ENCODE measurements at regions not wholly inside any gene's neighbourhood (a gene's known extent, or its start where the extent isn't known, plus 50 kb on each side); places are given as distances from the start of the nearest gene placed in this dataset.
A peak's percentile ranks its signal among the peaks of the same experiment; 100 is the strongest.

DNA sequence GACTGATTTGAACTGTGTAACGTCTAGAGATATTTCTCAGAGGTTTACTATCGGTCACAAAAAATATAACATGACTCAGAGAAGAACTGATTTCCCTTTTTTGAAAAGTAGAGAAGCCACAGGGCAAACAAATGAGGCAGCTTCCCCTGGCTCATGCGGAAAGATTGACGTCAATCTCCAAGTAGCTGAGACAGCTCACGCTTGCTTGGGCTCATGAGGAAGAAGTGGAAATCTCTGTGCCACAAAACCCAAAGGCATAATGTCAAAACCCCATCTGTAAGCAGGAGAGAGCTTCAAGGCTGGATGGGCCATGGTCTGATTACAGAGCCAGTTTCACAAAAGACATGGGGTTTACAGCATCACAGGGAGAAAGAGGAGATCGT, 188.1 kb downstream of the ARL4C start:
- Histone ChIP-seq H3K9me3 (ENCODE audit: low read length) (peaks cover 5% of the 10 kb centered on the region; the same call in 1 of the 2 replicates), H3K4me1 (ENCODE audit: insufficient read depth, low read length, poor library complexity, severe bottlenecking) (peaks cover 21% of the 10 kb centered on the region), H3K36me3 (ENCODE audit: insufficient read depth, low read length) (no peaks in the 10 kb centered on the region), H3K4me2 (ENCODE audit: low read length) (peak overlapping the region; percentile 69), H4K20me1 (ENCODE audit: insufficient read depth, low read length) (no peaks in the 10 kb centered on the region), H3K27ac (ENCODE audit: low read depth, low read length, poor library complexity, severe bottlenecking) (peak overlapping the region; percentile 28), H3K4me3 (ENCODE audit: low read depth, low read length, poor library complexity, severe bottlenecking) (peak overlapping the region; percentile 33), H3K79me2 (ENCODE audit: insufficient read depth, low read depth, low read length) (no peaks in the 10 kb centered on the region), H2AFZ (ENCODE audit: low read length) (peak overlapping the region; percentile 94), H3K9me2 (ENCODE audit: insufficient read depth, low read length) (no peaks in the 10 kb centered on the region)
- ChIA-PET CTCF (ENCODE audit: unreplicated experiment) (interaction anchor here (0.8 kb wide), 1 partner anchor 17 kb away, joined by 3 read pairs; no protein-coding TSS in a partner anchor), POLR2A (interaction anchor here (0.6 to 1.5 kb wide), 5 partner anchors 9 to 104 kb away, joined by 3 to 6 read pairs (median 3); no protein-coding TSS in a partner anchor)
- peak; percentile 69 for DNase-seq (ENCODE audit: low spot score)
- intact Hi-C loops (cut with micrococcal nuclease; ENCODE audit: unreplicated experiment), result no loop called here
- no TSS peak for BruUV-seq (replicated peaks)
- TF ChIP-seq, protein P1, sequence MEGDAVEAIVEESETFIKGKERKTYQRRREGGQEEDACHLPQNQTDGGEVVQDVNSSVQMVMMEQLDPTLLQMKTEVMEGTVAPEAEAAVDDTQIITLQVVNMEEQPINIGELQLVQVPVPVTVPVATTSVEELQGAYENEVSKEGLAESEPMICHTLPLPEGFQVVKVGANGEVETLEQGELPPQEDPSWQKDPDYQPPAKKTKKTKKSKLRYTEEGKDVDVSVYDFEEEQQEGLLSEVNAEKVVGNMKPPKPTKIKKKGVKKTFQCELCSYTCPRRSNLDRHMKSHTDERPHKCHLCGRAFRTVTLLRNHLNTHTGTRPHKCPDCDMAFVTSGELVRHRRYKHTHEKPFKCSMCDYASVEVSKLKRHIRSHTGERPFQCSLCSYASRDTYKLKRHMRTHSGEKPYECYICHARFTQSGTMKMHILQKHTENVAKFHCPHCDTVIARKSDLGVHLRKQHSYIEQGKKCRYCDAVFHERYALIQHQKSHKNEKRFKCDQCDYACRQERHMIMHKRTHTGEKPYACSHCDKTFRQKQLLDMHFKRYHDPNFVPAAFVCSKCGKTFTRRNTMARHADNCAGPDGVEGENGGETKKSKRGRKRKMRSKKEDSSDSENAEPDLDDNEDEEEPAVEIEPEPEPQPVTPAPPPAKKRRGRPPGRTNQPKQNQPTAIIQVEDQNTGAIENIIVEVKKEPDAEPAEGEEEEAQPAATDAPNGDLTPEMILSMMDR (conservative IDR thresholded peaks at IDR 0.05; ENCODE audit: low read length), result no peak
- no peak for TF ChIP-seq EZH2phosphoT487 (IDR thresholded peaks at IDR 0.05; ENCODE audit: borderline replicate concordance, low read depth, low read length)

DNA sequence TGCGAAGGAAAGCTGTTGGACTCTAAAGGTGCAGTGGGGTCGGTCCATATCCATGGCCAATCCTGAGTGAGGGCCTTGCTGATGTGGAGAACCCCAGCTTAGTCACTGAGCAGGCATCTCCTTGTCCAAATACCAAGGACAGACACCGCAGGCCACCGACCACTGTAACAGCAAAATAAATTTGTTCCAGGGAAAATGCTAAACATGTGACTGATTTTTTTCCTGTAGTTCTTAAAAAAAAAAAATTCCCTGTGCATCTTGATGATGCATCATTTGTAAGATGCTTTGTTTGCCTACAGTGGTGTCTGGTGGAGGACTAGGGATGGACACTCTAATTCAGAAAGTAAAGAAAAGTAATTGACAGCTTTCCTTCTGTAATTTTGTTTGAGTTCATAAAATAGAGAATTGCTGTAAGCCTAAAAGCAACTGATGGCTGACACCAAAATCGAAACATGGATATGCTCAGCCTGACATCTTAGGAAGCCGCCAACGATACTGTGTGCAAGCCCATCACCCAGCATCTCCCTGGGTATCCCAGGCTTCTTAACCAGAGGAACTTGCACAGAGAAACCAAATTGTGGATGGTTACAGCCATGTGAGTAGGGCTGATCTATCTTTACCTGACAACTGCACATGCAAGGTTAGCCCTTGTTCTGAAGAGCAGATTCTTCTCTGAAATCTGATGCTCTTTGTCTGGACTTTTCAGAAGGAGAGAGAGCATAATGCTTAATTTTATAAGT, 188.6 kb downstream of the ARL4C start:
- H3K36me3 ChIP-seq (ENCODE audit: insufficient read depth, low read length), result no peaks in the 10 kb centered on the region
- H4K20me1 ChIP-seq (ENCODE audit: insufficient read depth, low read length), result no peaks in the 10 kb centered on the region
- ChIA-PET POLR2A (interaction anchor here (0.6 to 1.5 kb wide), 6 partner anchors 8 to 105 kb away, joined by 3 to 6 read pairs (median 3); no protein-coding TSS in a partner anchor), CTCF (ENCODE audit: unreplicated experiment) (no interaction called here)
- no peaks in the 10 kb centered on the region for H3K79me2 ChIP-seq (ENCODE audit: insufficient read depth, low read depth, low read length)
- H3K4me2 ChIP-seq (ENCODE audit: low read length), result peak overlapping the region; percentile 69
- TF ChIP-seq, protein P1 (conservative IDR thresholded peaks at IDR 0.05; ENCODE audit: low read length), result no peak
- TF ChIP-seq EZH2phosphoT487 (IDR thresholded peaks at IDR 0.05; ENCODE audit: borderline replicate concordance, low read depth, low read length), result no peak
- peak overlapping the region; percentile 33 for H3K4me3 ChIP-seq (ENCODE audit: low read depth, low read length, poor library complexity, severe bottlenecking)
- peaks cover 23% of the 10 kb centered on the region for H3K4me1 ChIP-seq (ENCODE audit: insufficient read depth, low read length, poor library complexity, severe bottlenecking)
- BruUV-seq (replicated peaks), result no TSS peak
- peaks cover 5% of the 10 kb centered on the region; the same call in 1 of the 2 replicates for H3K9me3 ChIP-seq (ENCODE audit: low read length)
- no peaks in the 10 kb centered on the region for H3K9me2 ChIP-seq (ENCODE audit: insufficient read depth, low read length)
- intact Hi-C loops (cut with micrococcal nuclease; ENCODE audit: unreplicated experiment), result no loop called here
- DNase-seq (ENCODE audit: low spot score), result no peak
- H2AFZ ChIP-seq (ENCODE audit: low read length), result peak overlapping the region; percentile 94
- H3K27ac ChIP-seq (ENCODE audit: low read depth, low read length, poor library complexity, severe bottlenecking), result peak overlapping the region; percentile 28
